Stimulated activated CD8-positive, alpha-beta memory T cell treated with anti-CD3 and anti-CD28 coated beads, Interleukin-4, amount 100 ng/mL, for 4 hours (primary cell): ENCODE measurements at regions not wholly inside any gene's neighbourhood (a gene's known extent, or its start where the extent isn't known, plus 50 kb on each side); places are given as distances from the start of the nearest gene placed in this dataset.
"Not testable (repeated sequence)": the region's sequence is repeated elsewhere in the genome, so short reads cannot be mapped to it uniquely, and the experiment has no call there.

Experiments used
- DNase-seq, 2 donors: peaks; one replicate each; pipeline ENCODE4 v3.0.0-alpha.2; 2020; ENCODE audit warnings: low read depth in 2 of 2, low spot score in 1 of 2

- DNase-seq = no peak
Measured at GRCh38 chr11:87779276-87780067, 395.8 kb downstream of the RAB38 start.

- DNase-seq = no peak
Measured at GRCh38 chr11:87778357-87778756, 396.9 kb downstream of the RAB38 start.

GRCh38 chr11:87775036-87775435, 400.2 kb downstream of the RAB38 start:
- DNase-seq = no peak

DNA sequence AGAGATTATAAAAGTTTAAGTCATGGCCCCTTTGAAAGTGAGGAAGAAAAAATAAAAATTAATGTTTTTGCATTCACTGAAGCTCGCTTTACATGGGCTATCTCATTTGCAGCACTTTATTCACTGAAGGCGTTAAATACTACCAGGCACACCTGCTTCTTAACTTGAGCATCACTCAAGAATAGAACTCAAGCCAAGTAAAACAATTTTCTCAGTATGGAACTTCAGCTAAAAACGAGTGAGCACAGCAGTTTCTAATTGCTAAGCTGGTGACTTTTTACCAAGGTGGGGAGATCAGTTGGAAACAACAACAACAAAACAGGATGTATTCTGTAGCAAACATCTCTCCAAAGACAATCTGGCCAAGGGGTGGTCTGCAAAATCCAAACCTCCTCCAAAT, 405.6 kb downstream of the RAB38 start:
- no peak for DNase-seq

GRCh38 chr11:87767615-87768014, 407.6 kb downstream of the RAB38 start:
- no peak for DNase-seq

DNA sequence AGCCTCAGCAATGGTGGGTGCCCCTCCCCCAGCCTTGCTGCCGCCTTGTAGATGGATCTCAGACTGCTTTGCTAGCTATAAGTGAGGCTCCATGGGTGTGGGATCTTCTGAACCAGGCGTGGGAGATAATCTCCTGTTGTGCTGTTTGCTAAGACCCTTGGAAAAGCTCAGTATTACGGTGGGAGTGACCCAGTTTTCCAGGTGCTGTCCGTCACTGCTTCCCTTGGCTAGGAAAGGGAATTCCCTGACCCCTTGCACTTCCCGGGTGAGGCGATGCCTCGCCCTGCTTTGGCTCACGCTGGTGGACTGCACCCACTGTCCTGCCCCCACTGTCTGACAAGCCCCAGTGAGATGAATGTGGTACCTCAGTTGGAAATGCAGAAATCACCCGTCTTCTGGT, 411.2 kb downstream of the RAB38 start:
- not testable (repeated sequence) for DNase-seq

DNA sequence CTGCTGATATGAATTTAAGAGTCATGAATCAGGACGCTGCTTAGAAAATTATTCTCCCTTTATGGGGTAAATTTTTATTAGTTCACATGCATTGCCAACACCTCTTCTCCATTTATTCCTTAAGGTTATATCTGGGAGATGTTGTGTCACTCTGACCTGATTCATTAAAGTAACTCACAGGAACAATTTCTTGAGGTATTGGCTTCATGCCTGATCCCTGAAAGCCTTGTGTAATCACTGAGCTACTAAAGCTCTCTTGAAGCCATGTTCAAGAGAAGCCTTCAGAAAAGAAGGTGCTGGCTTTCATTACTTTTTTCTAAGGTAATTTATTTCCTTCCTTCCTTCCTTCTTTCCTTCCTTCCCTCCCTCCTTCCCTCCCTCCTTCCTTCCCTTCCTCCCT, 420.6 kb downstream of the RAB38 start:
- DNase-seq = no peak

DNA sequence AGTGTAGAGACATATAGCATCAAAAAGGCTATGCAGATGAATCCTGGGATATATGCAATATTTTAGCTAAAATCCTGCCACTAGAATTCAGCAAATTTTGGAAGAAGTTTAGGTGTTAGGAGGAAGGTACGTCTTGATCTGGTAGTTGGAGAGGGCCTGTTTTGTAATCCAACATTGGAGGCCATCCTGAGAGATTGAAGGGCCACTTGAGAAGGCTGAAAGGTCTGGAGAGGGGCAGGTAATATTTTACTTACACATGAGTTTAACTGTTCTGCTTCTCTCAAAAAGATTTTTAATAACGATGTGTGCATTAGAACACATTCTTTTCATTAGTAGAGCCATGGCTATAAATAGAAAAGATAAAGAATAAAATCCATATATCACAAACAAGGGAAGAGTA, 422.1 kb downstream of the RAB38 start:
- no peak for DNase-seq

GRCh38 chr11:87743007-87743406, 432.2 kb downstream of the RAB38 start:
- DNase-seq = no peak

DNA sequence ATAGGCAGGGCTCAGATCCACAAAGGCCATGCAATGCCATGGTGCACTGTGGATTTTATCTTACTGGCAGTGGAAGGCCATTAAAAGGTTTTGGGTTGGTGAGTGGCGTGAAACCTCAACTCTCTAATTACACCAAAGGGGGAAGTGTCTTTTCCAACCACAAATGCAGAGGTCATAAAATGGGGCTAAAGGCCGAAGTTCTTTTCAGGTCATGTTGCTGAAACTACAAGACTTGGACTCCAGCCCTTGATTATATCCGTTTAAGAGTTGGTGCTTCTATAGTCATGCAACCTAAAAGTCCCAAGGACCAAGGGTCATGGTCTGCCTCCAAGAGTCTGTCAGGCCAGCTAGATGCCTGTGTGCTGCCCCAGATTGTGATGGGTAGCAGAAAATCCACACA, 434.3 kb downstream of the RAB38 start:
- DNase-seq = no peak

- DNase-seq = no peak
Measured at GRCh38 chr11:87740451-87740850, 434.8 kb downstream of the RAB38 start.

DNA sequence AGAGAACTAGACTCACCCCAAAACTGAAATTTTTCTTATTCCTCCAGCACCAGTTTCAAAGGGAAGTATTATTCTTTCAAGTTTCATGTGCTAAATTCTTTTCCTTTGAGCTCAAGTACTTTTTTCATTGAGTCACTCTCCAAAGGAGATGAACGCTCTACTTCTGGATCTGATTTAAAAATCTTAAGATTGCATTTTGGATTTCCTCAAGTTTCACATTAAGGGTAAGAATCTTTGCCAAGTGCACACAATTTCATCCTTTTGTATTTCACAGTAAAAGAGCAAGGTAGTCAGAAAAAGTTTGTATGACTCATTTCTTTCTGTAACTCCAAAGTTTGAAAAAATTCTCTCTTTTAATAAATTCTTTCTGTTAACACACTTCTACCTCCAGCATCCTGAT, 435.5 kb downstream of the RAB38 start:
- no peak for DNase-seq

GRCh38 chr11:87739261-87739660, 436.0 kb downstream of the RAB38 start:
- DNase-seq = no peak

DNA sequence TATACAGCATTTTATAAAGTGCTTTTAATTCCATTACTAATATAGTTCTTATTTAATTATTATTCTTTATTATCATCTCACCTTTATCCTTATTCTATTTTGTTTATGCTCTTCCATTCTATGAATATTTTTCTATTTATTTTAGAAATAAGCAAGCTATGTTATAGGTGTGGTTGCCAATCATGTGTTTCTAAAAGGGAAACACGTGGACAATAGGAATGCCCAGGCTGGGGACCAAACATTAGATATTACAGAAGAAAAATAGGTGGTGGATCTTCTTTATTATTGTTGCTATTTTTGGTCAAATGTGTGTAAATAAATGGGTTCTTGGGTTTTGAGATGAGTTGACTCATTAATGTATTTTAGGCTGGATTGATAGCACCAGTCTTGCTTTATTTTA, 438.3 kb downstream of the RAB38 start:
- no peak for DNase-seq

GRCh38 chr11:87726506-87726905, 448.7 kb downstream of the RAB38 start:
- DNase-seq = no peak

GRCh38 chr11:87724358-87724757, 450.9 kb downstream of the RAB38 start:
- DNase-seq = no peak

DNA sequence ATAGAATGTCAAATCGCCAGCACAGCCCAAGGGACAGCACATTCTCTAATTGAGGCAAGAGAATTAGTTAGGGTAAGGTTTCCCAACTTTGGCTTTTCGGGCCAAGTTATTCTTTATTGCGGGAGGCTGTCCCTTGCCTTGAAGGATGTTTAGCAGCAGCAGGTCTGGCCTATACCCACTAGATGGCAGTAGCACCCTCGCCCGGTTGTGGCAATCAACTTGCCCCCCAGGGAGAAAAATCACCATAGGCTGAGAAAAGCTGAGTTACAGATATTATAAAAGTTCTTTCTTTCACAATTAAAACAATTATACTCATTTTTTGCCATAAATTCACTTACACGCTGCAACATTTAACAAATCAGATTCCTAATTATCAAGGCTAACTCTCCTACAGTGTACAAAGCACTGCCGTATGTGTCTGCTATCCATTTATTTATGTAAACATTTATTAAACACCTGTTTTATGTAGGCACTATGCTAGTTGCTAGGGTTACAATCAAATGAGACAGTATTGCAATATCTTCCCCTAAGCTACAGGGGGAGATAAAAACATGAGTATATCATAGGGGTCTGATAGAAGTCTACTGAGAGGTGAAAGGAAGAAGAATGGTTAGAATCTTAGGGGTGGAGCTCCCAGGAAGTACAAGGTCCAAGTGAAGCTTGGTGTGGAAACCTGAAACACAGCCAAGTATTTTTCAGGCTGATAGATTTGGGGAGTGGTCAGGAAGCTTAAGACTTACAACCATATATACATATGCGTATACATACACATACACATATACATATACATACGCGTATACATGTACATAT, 452.3 kb downstream of the RAB38 start:
- no peak for DNase-seq

DNA sequence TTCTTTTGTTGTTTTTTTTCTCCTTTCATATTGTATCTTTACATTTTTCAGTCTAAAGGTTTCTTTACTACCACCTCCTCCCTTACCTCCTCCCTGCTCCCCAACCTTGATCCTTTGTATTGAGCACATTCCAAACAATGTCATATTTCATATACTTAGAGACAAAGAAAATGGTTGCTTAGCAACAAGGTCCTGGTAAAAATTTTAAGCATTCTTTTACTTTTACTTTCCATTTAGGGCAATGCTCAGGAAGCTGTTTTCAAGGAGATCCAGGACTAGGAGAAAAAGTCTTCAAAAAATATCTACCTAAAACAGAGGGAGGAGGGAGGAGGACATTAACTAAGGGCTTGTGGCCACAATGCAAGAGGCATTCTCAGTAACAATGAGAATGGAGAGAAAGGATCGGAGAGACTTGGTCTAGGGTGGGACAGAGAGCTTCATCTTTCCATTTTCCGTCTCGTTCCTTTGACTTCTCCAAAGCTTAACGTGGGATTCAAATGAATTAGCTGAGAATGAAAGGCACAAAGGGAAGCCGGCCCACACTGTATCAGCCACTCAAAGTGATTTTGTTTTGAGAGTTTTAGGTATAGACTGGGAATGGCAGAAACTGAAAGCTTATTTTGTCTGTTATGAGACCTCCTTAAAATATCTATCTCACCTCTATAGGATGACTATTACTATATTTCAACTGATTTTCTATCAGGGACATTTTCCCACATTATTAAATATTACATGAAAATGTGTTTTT, 455.7 kb downstream of the RAB38 start:
- no peak for DNase-seq

DNA sequence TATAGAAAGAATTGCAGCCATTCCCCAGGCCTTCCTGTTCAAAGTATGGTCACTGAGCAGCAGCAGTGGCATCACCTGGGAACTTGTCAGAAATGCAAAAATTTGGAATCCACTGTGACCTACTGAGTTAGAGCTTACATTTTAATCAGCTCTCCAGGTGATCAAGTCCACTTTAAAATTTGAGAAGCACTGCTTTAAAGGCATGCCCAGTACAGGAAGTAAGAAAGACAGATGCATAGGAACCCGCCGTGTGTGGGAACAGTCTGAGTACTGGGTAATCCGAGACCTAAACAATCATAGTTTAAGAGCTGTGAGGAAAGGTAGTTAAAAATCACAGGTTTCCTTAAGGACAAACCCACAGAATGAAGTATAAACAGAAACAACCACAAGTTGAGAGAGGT, 462.4 kb downstream of the RAB38 start:
- DNase-seq = no peak

DNA sequence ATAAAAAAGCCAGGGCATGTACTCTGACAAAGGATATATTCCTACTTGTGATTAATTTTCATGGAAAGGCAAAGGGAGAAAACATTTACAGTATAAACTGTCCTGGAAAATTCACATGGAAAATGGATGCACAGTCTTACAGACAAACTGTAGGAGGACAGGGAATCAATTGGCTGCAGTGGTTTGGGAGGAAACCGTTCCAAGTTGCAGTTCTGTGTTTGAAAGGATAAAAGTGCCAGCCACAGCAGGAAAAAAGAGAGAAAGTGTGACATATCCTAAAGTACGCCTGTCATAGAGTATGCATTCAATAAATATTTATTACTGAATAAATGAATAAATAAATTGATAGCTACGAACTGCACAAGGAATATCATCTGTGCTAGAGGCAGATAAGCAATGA, 462.9 kb downstream of the RAB38 start:
- no peak for DNase-seq

DNA sequence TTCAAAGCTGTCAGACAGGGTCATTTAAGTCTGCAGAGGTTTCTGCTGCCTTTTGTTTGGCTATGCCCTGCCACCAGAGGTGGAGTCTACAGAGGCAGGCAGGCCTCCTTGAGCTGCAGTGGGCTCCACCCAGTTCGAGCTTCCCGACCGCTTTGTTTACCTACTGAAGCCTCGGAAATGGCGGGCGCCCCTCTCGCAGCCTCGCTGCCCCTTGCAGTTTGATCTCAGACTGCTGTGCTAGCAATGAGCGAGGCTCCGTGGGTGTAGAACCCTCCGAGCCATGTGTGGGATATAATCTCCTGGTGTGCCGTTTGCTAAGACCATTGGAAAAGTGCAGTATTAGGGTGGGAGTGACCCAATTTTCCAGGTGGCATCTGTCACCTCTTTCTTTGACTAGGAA, 471.7 kb downstream of the RAB38 start:
- DNase-seq = not testable (repeated sequence)

GRCh38 chr11:87675993-87676392, 499.2 kb downstream of the RAB38 start:
- no peak for DNase-seq
